HCT116 (cell line): ENCODE measurements at regions not wholly inside any gene's neighbourhood (a gene's known extent, or its start where the extent isn't known, plus 50 kb on each side); places are given as distances from the start of the nearest gene placed in this dataset.

Source experiments
- FOSL1 ChIP-seq: IDR thresholded peaks from 2 replicates; pipeline ENCODE4 v1.6.1; 2012; ENCODE audit warnings: low read depth
- JUND ChIP-seq: IDR thresholded peaks from 2 replicates; pipeline ENCODE4 v1.6.1; 2012
- TF ChIP-seq, protein P1 (sequence below), 3 experiments: fragments of 200-600 bp in 1 of 3; sonication (generic) in 1 of 3; IDR thresholded peaks in 2 of 3; conservative IDR thresholded peaks in 1 of 3; 2 replicates each; pipeline ENCODE4 v1.5.1; 2012 to 2017; ENCODE audit warnings: low read depth in 2 of 3, low read length in 2 of 3, antibody characterized with exemption in 1 of 3, borderline replicate concordance in 1 of 3, control low read depth in 1 of 3, mild to moderate bottlenecking in 1 of 3, mixed read lengths in 1 of 3, mixed run types in 1 of 3, moderate library complexity in 1 of 3; ENCODE audit not compliant: insufficient read depth in 1 of 3

DNA sequence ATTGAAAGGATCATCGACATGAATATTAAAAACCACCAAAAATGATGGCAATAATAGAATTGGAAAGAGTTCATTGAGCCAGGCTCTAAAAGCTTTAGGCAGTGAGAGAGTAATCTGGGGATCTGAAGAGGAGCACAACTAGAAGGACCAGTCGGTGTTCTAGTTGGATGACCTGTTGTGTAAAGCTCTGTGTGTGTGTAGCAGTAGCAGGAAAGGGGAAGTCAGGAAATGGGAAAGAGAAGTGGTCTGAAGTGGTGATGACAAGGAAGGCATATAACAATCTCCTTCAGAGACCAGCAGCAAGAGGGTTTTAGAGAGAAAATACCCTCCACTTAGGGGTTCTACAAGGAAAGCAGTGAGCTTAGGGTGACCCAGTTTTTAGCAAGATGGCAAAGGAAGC, 539.2 kb downstream of the HTR7 start:
- TF ChIP-seq FOSL1, result no peak
- TF ChIP-seq JUND, result no peak
- TF ChIP-seq, protein P1, sequence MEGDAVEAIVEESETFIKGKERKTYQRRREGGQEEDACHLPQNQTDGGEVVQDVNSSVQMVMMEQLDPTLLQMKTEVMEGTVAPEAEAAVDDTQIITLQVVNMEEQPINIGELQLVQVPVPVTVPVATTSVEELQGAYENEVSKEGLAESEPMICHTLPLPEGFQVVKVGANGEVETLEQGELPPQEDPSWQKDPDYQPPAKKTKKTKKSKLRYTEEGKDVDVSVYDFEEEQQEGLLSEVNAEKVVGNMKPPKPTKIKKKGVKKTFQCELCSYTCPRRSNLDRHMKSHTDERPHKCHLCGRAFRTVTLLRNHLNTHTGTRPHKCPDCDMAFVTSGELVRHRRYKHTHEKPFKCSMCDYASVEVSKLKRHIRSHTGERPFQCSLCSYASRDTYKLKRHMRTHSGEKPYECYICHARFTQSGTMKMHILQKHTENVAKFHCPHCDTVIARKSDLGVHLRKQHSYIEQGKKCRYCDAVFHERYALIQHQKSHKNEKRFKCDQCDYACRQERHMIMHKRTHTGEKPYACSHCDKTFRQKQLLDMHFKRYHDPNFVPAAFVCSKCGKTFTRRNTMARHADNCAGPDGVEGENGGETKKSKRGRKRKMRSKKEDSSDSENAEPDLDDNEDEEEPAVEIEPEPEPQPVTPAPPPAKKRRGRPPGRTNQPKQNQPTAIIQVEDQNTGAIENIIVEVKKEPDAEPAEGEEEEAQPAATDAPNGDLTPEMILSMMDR (IDR thresholded peaks at IDR 0.05 in 2 of 3, conservative IDR thresholded peaks at IDR 0.05 in 1 of 3; ENCODE audit: borderline replicate concordance in 1 of 3, insufficient read depth in 1 of 3, low read depth in 2 of 3, low read length in 2 of 3), result no peak
